ENCODE measurements at regions not wholly inside any gene's neighbourhood (a gene's known extent, or its start where the extent isn't known, plus 50 kb on each side); places are given as distances from the start of the nearest gene placed in this dataset.

DNA sequence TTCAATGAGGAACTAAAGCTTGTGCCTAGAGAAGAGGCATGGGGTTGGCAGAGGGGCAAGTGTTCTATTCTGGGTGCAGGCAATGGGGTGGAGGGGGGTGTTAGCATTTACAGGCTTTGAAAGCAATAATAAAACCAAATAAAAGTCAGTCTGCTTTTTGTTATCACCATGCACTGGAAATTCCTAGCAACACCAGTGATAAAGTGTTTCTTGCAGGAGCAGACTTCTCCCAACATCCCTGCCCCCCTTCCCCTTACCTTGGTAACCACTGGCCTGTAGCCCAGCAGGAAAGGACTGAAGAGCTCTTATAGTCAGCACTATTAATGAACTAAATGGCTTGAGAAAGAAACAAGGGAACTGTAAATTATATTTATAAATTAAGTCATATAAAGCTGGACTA, 65.2 kb upstream of the SESN3 start:
- Histone ChIP-seq H3K27me3 (replicated peaks in 1 of 4; ENCODE audit: control extremely low read depth in 1 of 4, control insufficient read depth in 3 of 4, insufficient read depth in 4 of 4, low read length in 3 of 4) (no peaks in the 10 kb centered on the region), H3K9me3 (ENCODE audit: control extremely low read depth in 1 of 3, control insufficient read depth in 2 of 3, insufficient read depth in 1 of 3, low read length in 2 of 3) (no peaks in the 10 kb centered on the region), H3K9ac (ENCODE audit: low read length) (peak overlapping the region; percentile 4), H2AFZ (ENCODE audit: insufficient read depth, low read depth, low read length, poor library complexity, severe bottlenecking) (peak overlapping the region; percentile 72), H3K79me2 (ENCODE audit: control insufficient read depth, insufficient read depth, low read length) (no peaks in the 10 kb centered on the region), H3K4me2 (replicated peaks; ENCODE audit: low read depth, low read length, poor library complexity, severe bottlenecking) (peak overlapping the region; percentile 69), H3K27ac (ENCODE audit: low read length in 2 of 2) (peak overlapping the region; percentile 81 to 82), H3K4me1 (ENCODE audit: control insufficient read depth in 2 of 2, insufficient read depth in 2 of 2, low read length in 2 of 2) (peaks cover 44 to 47% of the 10 kb centered on the region in 2 donors), H3K36me3 (replicated peaks in 1 of 2; ENCODE audit: control extremely low read depth in 1 of 2, control insufficient read depth in 1 of 2, extremely low read depth in 1 of 2, insufficient read depth in 2 of 2, low read length in 1 of 2) (no peaks in the 10 kb centered on the region), H4K20me1 (ENCODE audit: control insufficient read depth, insufficient read depth, low read length, poor library complexity, severe bottlenecking) (no peaks in the 10 kb centered on the region), H3K4me3 (ENCODE audit: control extremely low read depth in 1 of 5, extremely low read depth in 1 of 5, insufficient read depth in 1 of 5, low read depth in 2 of 5, low read length in 4 of 5) (peak overlapping the region in 1 of 5 experiments; percentile 53)
- H3K9me3 Mint-ChIP-seq (ENCODE audit: insufficient read depth): no peaks in the 10 kb centered on the region
- DNase-seq (peak; percentile 25), ATAC-seq (ENCODE audit: low read depth) (peak; percentile 19)
- no peak for TF ChIP-seq EZH2 (IDR thresholded peaks at IDR 0.05; ENCODE audit: borderline replicate concordance, insufficient read depth, low read depth, low read length, poor library complexity, severe bottlenecking)
- TF ChIP-seq, protein P1, sequence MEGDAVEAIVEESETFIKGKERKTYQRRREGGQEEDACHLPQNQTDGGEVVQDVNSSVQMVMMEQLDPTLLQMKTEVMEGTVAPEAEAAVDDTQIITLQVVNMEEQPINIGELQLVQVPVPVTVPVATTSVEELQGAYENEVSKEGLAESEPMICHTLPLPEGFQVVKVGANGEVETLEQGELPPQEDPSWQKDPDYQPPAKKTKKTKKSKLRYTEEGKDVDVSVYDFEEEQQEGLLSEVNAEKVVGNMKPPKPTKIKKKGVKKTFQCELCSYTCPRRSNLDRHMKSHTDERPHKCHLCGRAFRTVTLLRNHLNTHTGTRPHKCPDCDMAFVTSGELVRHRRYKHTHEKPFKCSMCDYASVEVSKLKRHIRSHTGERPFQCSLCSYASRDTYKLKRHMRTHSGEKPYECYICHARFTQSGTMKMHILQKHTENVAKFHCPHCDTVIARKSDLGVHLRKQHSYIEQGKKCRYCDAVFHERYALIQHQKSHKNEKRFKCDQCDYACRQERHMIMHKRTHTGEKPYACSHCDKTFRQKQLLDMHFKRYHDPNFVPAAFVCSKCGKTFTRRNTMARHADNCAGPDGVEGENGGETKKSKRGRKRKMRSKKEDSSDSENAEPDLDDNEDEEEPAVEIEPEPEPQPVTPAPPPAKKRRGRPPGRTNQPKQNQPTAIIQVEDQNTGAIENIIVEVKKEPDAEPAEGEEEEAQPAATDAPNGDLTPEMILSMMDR (IDR thresholded peaks at IDR 0.05): no peak
- CTCF ChIA-PET: interaction anchor here (0.7 to 2.7 kb wide), 13 partner anchors 10 to 473 kb away, joined by 3 to 26 read pairs (median 4); partner anchors contain the start of gene SESN3
- H3K4me1 Mint-ChIP-seq: peaks cover 48% of the 10 kb centered on the region
- intact Hi-C loops (cut with micrococcal nuclease): loop anchor here (1.0 to 2.0 kb wide), 5 partner anchors 16 to 419 kb away; partner anchors contain the start of gene SESN3
- POLR2A ChIA-PET: interaction anchor here (1.0 to 3.9 kb wide), 4 partner anchors 10 to 64 kb away, joined by 3 to 33 read pairs (median 6); partner anchors contain the start of gene SESN3
- no peaks in the 10 kb centered on the region for H3K27me3 Mint-ChIP-seq
- peak overlapping the region; percentile 82 for H3K4me3 Mint-ChIP-seq
- peak overlapping the region; percentile 95 for H3K27ac Mint-ChIP-seq

DNA sequence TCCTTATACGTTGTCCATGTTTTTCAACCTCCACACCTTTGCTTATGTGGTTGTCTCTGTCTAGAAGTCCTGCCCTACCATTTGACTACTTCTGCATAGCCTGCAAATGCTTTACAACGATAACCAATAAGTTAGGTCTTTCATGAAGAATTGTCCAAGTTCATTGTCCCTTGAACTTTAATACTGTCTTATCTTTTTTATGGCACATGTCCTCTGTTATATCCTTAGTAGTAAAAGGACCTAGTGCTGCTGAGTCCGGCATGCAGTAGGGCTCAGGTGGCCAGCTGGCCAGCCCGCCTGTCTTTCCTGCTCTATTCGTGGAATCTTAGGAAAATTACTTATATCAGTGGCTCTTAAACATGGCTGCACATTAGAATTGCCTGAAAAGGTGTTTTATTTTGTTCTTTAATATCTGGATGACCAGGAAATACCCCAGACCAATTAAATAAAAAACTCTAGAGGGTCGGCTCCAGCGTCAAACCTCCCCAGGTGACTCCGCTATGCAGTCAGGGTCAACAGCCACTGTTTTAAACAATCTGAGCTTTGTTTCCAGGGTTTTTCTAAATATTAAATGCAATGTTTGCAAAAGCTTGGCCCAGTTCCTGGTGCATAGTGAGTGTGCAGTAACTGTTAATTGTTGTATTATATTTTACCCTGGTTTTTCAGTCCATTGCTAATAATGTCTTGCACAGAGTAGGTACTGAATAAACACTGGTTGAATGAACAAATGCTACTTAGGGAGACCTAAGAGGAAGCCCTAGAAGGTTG, 64.6 kb upstream of the SESN3 start:
- Mint-ChIP-seq H3K27me3 (no peaks in the 10 kb centered on the region), H3K27ac (peak overlapping the region; percentile 95), H3K9me3 (ENCODE audit: insufficient read depth) (no peaks in the 10 kb centered on the region), H3K4me1 (peaks cover 48% of the 10 kb centered on the region), H3K4me3 (peak overlapping the region; percentile 82)
- H4K20me1 ChIP-seq (ENCODE audit: control insufficient read depth, insufficient read depth, low read length, poor library complexity, severe bottlenecking): no peaks in the 10 kb centered on the region
- H3K36me3 ChIP-seq (replicated peaks in 1 of 2; ENCODE audit: control extremely low read depth in 1 of 2, control insufficient read depth in 1 of 2, extremely low read depth in 1 of 2, insufficient read depth in 2 of 2, low read length in 1 of 2): no peaks in the 10 kb centered on the region
- H3K4me2 ChIP-seq (replicated peaks; ENCODE audit: low read depth, low read length, poor library complexity, severe bottlenecking): peak overlapping the region; percentile 69
- H2AFZ ChIP-seq (ENCODE audit: insufficient read depth, low read depth, low read length, poor library complexity, severe bottlenecking): peak overlapping the region; percentile 72
- H3K4me3 ChIP-seq (ENCODE audit: control extremely low read depth in 1 of 5, extremely low read depth in 1 of 5, insufficient read depth in 1 of 5, low read depth in 2 of 5, low read length in 4 of 5): peak overlapping the region in 1 of 5 experiments; percentile 53
- H3K9ac ChIP-seq (ENCODE audit: low read length): peak overlapping the region; percentile 4
- TF ChIP-seq EZH2 (IDR thresholded peaks at IDR 0.05; ENCODE audit: borderline replicate concordance, insufficient read depth, low read depth, low read length, poor library complexity, severe bottlenecking): no peak
- TF ChIP-seq, protein P1 (IDR thresholded peaks at IDR 0.05): no peak
- peak overlapping the region; percentile 81 to 82 for H3K27ac ChIP-seq (ENCODE audit: low read length in 2 of 2)
- no peaks in the 10 kb centered on the region for H3K79me2 ChIP-seq (ENCODE audit: control insufficient read depth, insufficient read depth, low read length)
- ATAC-seq (ENCODE audit: low read depth) (no peak), DNase-seq (no peak)
- WGBS (ENCODE audit: insufficient coverage): 93% methylated on average over 5 of the region's 8 CpGs
- no peaks in the 10 kb centered on the region for H3K27me3 ChIP-seq (replicated peaks in 1 of 4; ENCODE audit: control extremely low read depth in 1 of 4, control insufficient read depth in 3 of 4, insufficient read depth in 4 of 4, low read length in 3 of 4)
- H3K4me1 ChIP-seq (ENCODE audit: control insufficient read depth in 2 of 2, insufficient read depth in 2 of 2, low read length in 2 of 2): peaks cover 44 to 47% of the 10 kb centered on the region in 2 donors
- intact Hi-C loops (cut with micrococcal nuclease): loop anchor here (1.0 to 2.0 kb wide), 5 partner anchors 15 to 419 kb away; partner anchors contain the start of gene SESN3
- ChIA-PET POLR2A (interaction anchor here (1.0 to 3.9 kb wide), 3 partner anchors 11 to 64 kb away, joined by 3 to 33 read pairs (median 9); partner anchors contain the start of gene SESN3), CTCF (interaction anchor here (0.8 to 2.7 kb wide), 8 partner anchors 11 to 474 kb away, joined by 3 to 26 read pairs (median 10); partner anchors contain the start of gene SESN3)
- H3K9me3 ChIP-seq (ENCODE audit: control extremely low read depth in 1 of 3, control insufficient read depth in 2 of 3, insufficient read depth in 1 of 3, low read length in 2 of 3): no peaks in the 10 kb centered on the region

Data from B cell (primary cell).